EH (cell line): ENCODE measurements at regions not wholly inside any gene's neighbourhood (a gene's known extent, or its start where the extent isn't known, plus 50 kb on each side); places are given as distances from the start of the nearest gene placed in this dataset.
A peak's percentile ranks its signal among the peaks of the same experiment; 100 is the strongest.

Experiments
- DNase-seq: peaks from one replicate; pipeline ENCODE4 v3.0.0-alpha.2; 2015; ENCODE audit warnings: low read depth

DNA sequence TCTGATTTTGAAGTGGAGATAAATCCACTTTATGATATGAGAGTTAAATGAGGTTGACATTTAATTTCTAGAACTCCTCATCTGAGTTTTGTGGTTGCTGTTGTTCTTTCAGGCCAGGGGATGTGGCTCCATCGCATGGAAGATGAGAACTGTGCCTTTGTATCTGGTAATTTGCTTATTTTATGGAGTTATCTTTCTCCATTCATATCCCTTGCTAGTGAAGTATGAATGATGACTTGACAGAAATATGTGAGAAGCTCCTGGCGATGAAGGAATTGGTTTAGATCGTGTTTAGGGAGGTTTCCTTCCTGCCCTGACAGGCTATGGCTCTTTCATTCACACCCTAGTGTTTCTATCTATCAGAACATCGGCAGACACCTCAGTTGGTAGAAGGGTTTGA lies 393.7 kb downstream of the ETS1 start:
- no peak for DNase-seq

DNA sequence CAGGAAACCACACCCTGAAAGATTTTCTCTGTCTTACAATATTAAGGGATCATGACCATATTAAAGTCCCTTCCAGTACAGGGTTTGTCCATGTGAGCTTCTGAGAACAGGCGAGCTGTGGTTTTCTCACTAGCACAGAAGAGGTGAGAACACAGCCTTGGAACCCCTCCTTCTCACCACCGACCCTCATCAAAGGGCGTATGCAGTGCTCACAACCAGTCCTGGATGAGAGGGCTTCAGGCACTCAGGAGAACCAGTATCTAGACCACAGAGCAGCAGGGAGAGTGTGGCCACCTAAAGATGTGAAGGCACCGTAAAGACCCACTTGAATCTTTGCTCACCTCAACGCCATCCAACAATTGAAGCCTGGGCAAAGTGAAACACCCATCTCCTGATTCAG lies 397.0 kb downstream of the ETS1 start:
- DNase-seq: no peak

GRCh38 chr11:128189823-128190222 lies 397.5 kb downstream of the ETS1 start:
- no peak for DNase-seq

GRCh38 chr11:128188346-128189004 lies 398.9 kb downstream of the ETS1 start:
- DNase-seq: peak; percentile 50

DNA sequence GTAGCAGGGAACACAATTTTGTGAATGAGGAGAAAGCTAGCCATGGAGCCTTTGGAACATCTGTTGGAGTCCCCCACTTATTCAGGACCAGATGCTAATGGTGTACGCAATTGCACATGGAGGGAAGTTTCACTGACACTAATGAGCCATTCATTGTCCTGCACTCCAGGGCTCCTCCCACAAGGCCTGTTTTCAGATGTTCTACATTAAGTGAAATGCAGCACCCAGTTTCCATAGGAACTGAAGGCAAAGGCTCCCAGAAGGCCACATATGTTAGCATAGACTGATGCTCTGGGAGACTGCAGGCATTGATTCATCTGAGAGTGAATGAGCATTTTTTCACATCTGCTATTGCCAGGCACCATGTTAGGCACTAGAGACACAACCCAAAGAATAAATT lies 399.5 kb downstream of the ETS1 start:
- DNase-seq: peak; percentile 48

GRCh38 chr11:128187377-128187776 lies 400.0 kb downstream of the ETS1 start:
- DNase-seq: no peak

DNA sequence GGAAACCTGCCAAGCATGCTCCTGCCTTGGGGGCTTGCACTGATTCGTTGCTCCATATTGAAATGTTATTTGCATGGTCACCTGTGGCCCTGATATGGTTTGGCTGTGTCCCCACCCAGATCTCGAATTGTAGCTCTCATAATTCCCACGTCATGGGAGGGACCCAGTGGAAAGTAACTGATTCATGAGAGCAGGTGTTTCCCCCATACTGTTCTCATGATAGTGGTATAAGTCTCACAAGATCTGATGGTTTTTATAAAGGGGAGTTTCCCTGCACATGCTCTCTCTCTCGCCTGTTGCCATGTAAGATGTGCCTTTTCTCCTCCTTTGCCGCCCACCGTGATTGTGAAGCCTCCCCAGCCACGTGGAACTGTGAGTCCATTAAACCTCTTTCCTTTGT lies 402.4 kb downstream of the ETS1 start:
- DNase-seq: no peak

DNA sequence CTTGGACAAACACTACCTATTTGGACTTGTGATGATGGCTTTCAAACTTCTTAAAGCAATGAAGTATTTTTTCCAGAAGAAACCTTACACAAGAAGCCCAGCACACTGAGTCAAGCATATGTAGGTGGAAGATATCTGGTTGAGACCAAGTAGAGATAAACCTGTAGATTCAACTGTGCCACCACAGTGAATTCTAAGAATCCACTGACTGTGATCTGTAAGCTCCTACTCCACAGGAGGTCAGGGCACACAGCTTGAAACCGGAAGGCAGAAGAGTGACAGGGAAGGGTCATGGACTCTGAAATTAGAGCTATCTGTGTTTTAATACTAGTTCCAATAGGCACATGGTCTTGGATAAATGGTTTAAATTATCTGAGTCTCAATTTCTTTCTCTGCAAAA lies 404.5 kb downstream of the ETS1 start:
- no peak for DNase-seq

- DNase-seq: no peak
Measured at GRCh38 chr11:128181984-128182383, 405.4 kb downstream of the ETS1 start.

DNA sequence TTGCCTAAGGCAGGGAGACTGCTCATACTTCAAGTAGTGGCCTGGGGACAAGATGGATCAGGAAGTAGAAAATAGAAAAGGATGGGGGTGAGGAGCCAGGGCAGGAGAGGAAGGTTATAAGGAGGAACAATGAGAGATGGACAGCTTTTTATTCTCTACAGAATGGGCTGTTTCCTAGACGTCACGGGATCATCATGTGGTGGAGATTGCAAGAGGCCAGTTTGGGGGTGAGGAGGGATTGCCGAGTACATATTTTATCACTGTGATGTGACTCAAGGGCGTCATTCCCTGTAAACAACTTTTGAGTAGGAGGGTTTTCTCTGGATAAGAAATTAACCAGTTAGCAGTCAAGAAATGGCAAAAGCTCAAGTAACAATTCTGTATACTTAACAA lies 406.3 kb downstream of the ETS1 start:
- no peak for DNase-seq

GRCh38 chr11:128180441-128181087 lies 406.8 kb downstream of the ETS1 start:
- DNase-seq: peak; percentile 94

DNA sequence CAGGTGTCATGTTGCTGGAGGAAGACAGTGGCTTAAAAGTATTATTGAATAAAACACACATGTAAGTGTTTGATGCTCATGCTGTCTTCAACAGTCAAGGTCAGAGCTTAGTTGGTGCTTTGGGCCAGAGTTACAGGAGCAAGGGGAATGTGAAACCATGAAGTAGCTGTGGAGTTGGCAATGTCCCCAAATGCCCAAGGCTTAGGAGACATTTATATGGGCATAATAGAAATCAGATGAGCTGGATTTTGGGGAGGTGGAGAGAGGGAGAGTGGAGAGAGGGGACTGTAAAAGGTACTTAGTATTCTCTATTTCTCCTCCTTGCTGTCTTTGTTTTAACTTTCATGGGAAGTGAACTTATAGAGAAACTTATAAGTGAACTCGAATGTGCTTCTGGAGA lies 407.8 kb downstream of the ETS1 start:
- DNase-seq: peak; percentile 40

DNA sequence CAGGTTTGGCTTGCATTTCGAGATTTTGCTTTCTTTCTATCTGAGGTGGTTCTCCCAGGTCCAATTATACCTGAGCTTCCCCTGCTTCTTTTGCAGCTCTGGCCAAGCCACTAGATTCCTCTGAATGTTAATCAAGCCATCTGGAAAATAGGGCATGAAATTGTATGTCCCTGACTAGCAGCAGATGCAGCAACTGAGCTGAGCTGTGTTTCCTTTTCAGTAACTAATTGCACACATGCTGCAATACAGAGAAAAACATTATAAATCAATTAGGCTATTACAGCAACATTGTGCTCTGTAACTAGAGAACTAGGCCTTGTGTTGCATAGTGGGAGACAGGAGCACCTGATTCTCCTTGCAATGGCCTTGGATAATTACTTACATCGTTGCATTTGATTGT lies 408.3 kb downstream of the ETS1 start:
- no peak for DNase-seq

- peak; percentile 89 for DNase-seq
Measured at GRCh38 chr11:128174465-128175291, 412.7 kb downstream of the ETS1 start.

DNA sequence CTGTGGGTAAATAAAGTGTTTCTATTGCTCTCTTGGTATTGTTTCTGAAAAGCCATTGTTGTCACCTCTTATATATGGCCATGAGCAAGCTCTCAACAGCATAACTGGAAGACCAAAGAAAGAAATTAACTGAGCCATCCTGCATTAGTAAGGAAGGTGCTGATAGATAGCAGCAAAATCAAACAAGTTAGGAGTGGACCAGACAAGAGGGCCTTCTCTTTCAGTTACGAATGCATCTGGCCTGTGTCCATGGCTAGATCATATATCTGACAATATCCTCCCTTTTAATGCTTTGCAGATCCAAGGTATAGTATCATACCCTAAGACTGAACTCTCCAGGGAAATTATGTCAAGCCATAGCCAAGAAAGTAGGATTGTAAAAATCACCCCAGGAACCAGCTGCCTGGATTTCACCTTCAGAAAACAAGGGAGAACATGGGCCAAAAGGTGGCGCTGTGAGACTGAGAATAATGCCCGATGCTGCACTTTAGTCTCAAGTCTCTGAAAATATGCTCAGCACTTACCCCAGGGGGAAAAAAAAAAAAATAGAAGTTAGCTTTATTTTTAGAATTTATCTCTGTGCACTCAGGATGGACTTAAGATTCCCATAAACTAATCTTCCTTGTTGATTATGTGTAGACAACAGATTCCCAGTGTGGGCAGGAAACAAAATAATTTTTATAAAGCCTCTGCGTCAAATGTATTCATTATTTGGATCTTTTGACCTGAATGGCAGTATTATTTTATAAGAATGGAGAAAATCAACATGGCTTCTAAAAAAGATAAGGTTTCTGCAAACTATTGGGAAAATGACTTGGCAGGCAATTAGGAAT lies 415.1 kb downstream of the ETS1 start:
- DNase-seq: peak; percentile 87

GRCh38 chr11:128171506-128171905 lies 415.9 kb downstream of the ETS1 start:
- no peak for DNase-seq

GRCh38 chr11:128165572-128165971 lies 421.8 kb downstream of the ETS1 start:
- no peak for DNase-seq

DNA sequence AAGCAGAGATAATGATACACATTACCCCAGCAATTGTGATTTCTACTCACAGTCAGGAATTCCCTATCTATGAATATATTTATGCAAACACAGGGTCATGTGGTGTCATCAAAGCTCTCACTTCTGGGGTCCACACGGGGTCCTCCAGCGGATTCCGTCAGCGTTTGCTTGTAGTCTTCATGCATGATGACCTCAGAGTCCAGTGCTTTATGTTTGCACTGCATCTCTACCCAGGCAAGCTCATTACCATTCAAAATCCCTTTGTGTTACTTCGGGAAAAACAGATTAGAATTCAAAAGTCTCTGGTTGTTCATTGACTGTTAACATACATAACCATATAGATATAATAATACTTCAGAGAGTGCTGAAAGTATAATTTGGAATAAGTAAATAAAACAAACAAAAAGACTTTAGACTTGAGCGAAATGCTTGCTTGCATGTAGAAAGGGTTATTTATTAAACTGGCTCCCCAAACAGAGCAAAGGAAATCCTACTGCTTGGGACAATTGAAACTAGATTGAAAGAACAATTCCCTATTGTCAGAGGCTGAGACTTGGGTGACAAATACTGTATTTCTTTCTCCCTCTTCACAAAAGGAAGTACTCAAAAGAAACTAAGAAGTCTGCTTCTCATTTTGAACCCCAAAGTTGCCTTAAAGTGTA lies 423.1 kb downstream of the ETS1 start:
- no peak for DNase-seq

- no peak for DNase-seq
Measured at GRCh38 chr11:128161994-128162393, 425.4 kb downstream of the ETS1 start.

GRCh38 chr11:128161436-128161835 lies 425.9 kb downstream of the ETS1 start:
- DNase-seq: no peak

DNA sequence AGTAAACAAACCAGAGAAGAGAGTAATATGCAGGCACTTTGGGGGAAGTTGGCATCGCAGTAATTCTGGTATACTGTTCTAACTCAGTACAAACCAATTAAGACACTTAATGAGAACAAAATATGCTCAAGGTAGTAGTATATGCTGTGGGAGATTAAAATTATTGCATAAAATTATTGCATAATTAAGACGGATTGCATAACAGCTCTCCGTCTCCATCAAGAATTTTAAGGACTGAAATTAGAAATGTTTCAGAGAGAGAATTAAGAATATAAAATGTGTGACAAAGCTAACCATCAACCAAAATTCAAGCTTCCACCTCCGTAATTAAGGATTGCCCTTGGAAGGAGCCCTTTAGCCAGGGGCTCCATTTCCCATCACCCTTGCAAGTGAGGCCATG lies 428.5 kb downstream of the ETS1 start:
- DNase-seq: no peak
